Loucy (cell line): ENCODE measurements at regions not wholly inside any gene's neighbourhood (a gene's known extent, or its start where the extent isn't known, plus 50 kb on each side); places are given as distances from the start of the nearest gene placed in this dataset.

Source experiments
- CTCF ChIP-seq: fragments of 200-600 bp; sonication (generic); conservative IDR thresholded peaks from 2 replicates; pipeline ENCODE4 v1.5.1; 2014; ENCODE audit warnings: mild to moderate bottlenecking, antibody characterized with exemption, low read length
- EZH2phosphoT487 ChIP-seq: fragments of 200-600 bp; IDR thresholded peaks from 2 replicates; pipeline ENCODE4 v1.6.1; 2018; ENCODE audit warnings: antibody characterized with exemption, mild to moderate bottlenecking, moderate library complexity, borderline replicate concordance

GRCh38 chr4:12584116-12584875 lies 899.8 kb downstream of the RAB28 start:
- TF ChIP-seq CTCF (no peak), EZH2phosphoT487 (no peak)
